H7 (cell line): ENCODE measurements at regions not wholly inside any gene's neighbourhood (a gene's known extent, or its start where the extent isn't known, plus 50 kb on each side); places are given as distances from the start of the nearest gene placed in this dataset.
A peak's percentile ranks its signal among the peaks of the same experiment; 100 is the strongest.

Experiments used
- DNase-seq: peaks from one replicate; pipeline ENCODE4 v3.0.0; 2012
- H3K27me3 ChIP-seq: 2 replicates; pipeline ENCODE4 v1.6.0; 2011; ENCODE audit warnings: mild to moderate bottlenecking, low read length; ENCODE audit not compliant: control insufficient read depth, insufficient read depth
- H3K36me3 ChIP-seq: replicated peaks from 2 replicates; pipeline ENCODE4 v1.5.1; 2011; ENCODE audit warnings: low read length; ENCODE audit not compliant: control insufficient read depth, insufficient read depth
- H3K4me3 ChIP-seq: 2 replicates; pipeline ENCODE4 v1.5.1; 2011; ENCODE audit warnings: low read depth, mild to moderate bottlenecking, control low read depth, low read length, moderate library complexity; ENCODE audit not compliant: insufficient read depth

DNA sequence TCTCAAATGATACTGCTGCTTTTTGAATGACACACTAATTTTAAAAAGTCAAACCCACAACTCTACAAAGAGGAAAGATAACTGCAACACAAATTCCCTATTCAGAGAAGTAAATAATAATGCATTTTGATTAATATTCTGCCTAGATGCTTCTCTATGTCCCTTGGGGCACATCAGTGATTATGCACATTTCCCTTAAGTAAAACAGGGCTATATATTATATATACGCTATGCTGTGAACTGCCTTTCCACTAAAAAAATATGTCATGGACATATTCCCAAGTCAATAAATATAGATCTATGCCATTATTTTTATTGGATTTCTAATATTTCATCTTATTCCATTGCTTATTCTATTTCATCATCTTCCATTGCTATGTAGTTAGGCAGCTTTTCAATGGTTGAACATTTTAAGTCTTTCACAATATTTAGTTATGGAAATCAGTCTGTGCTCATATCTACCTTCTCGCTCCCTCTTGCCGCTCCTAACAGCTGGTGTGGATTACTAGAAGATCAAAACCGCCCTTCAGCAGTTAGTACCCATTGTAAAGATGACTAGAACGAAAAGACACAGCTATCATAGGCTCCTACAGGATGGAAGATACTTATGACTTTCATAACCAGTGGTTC is 468.2 kb upstream of the GOT2 start:
- no peaks in the 10 kb centered on the region for H3K27me3 ChIP-seq
- DNase-seq, result no peak
- no peak overlapping the region for H3K4me3 ChIP-seq
- H3K36me3 ChIP-seq, result no peaks in the 10 kb centered on the region

- Histone ChIP-seq H3K36me3 (no peaks in the 10 kb centered on the region), H3K4me3 (no peak overlapping the region), H3K27me3 (no peaks in the 10 kb centered on the region)
- no peak for DNase-seq
These were observed 467.7 kb upstream of the GOT2 start for GRCh38 chr16:59201821-59202220.

- no peak for DNase-seq
- H3K27me3 ChIP-seq, result no peaks in the 10 kb centered on the region
- H3K36me3 ChIP-seq, result no peaks in the 10 kb centered on the region
- no peak overlapping the region for H3K4me3 ChIP-seq
These were observed 467.0 kb upstream of the GOT2 start for GRCh38 chr16:59201160-59201559.

- H3K4me3 ChIP-seq, result no peak overlapping the region
- DNase-seq, result no peak
- H3K36me3 ChIP-seq, result no peaks in the 10 kb centered on the region
- H3K27me3 ChIP-seq, result no peaks in the 10 kb centered on the region
These were observed 464.4 kb upstream of the GOT2 start for GRCh38 chr16:59198487-59198886.

GRCh38 chr16:59195242-59195641 is 461.1 kb upstream of the GOT2 start:
- Histone ChIP-seq H3K27me3 (no peaks in the 10 kb centered on the region), H3K36me3 (no peaks in the 10 kb centered on the region), H3K4me3 (no peak overlapping the region)
- DNase-seq, result no peak

DNA sequence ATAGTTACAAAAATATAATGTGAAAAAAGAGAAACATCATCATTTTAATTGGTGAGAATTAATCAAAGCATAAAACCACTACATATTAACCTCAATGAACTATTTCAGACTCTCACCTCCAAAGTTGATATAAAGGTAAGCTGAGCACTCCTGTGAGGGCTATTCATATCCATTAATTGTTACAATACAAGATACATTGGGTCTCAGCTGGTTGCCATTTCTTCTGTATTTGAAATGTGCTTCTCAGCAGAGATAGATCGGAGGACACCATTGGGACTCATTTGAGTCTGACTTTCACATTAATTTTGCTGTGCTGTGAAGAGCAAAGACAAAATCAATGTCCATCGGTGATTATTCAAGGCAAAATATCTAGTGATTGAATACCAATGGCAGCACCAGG is 459.5 kb upstream of the GOT2 start:
- no peak for DNase-seq
- H3K27me3 ChIP-seq, result no peaks in the 10 kb centered on the region
- H3K4me3 ChIP-seq, result no peak overlapping the region
- no peaks in the 10 kb centered on the region for H3K36me3 ChIP-seq

DNA sequence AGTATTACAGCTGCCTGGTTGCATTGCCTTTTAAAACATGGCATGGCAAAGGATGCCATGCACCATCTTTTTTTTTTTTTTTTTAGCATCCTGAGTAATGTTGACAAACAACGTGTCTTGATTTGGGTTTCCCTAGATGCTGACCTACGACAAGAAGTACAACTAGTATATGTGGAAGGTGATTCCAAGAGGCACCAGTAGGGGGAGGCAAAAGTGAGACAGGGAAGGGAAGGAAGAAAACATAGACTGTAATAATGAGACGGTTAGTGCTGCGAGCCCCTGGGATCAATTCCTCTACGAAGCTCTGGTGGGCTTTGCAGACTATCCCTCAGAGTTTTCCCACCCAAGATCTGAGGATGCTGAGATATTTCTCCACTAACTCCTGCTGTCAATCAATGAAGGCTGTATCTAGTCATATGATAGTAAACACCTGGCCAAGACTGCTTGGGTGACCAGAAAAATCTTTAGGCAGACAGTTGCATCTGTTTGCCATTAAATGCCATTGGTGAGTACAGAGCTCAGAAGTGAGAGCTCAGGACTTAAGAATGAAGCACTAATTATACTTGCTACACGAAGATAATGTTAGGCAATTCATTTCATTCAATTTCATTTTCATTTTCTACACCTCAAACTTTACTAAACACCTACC is 458.6 kb upstream of the GOT2 start:
- peak; percentile 54 for DNase-seq
- H3K4me3 ChIP-seq, result no peak overlapping the region
- no peaks in the 10 kb centered on the region for H3K36me3 ChIP-seq
- no peaks in the 10 kb centered on the region for H3K27me3 ChIP-seq

DNA sequence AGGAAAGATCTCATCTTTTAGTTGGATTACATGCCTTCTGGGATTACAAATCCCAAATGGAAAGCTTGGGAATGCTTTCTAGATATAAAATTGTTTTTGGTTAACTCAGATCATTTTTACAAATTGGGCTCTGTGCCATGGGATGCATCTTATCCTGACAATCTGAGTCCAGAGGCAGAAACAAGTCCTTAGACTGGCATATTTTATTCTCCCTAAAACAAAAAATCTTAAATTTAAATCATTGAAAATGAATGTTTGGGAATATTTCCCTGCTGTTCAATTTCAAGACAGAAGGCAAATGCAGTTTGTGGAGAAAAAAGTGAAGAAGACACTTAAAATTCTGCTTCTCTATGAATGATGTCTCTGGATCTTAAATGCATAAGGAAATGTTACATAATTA is 456.6 kb upstream of the GOT2 start:
- no peaks in the 10 kb centered on the region for H3K27me3 ChIP-seq
- no peak for DNase-seq
- no peaks in the 10 kb centered on the region for H3K36me3 ChIP-seq
- no peak overlapping the region for H3K4me3 ChIP-seq

GRCh38 chr16:59188029-59188428 is 453.9 kb upstream of the GOT2 start:
- DNase-seq, result no peak
- H3K4me3 ChIP-seq, result no peak overlapping the region
- no peaks in the 10 kb centered on the region for H3K36me3 ChIP-seq
- H3K27me3 ChIP-seq, result no peaks in the 10 kb centered on the region

GRCh38 chr16:59181821-59182420 is 447.8 kb upstream of the GOT2 start:
- no peak for DNase-seq

GRCh38 chr16:59180083-59180476 is 446.0 kb upstream of the GOT2 start:
- Histone ChIP-seq H3K36me3 (no peaks in the 10 kb centered on the region), H3K27me3 (no peaks in the 10 kb centered on the region), H3K4me3 (no peak overlapping the region)
- no peak for DNase-seq

More at GRCh38 chr16:59181821-59182420, 447.8 kb upstream of the GOT2 start:
- H3K4me3 ChIP-seq, result no peak overlapping the region
- H3K27me3 ChIP-seq, result no peaks in the 10 kb centered on the region
- H3K36me3 ChIP-seq, result no peaks in the 10 kb centered on the region

GRCh38 chr16:59179446-59180082 is 445.4 kb upstream of the GOT2 start:
- Histone ChIP-seq H3K4me3 (no peak overlapping the region), H3K27me3 (no peaks in the 10 kb centered on the region), H3K36me3 (no peaks in the 10 kb centered on the region)
- DNase-seq, result no peak

GRCh38 chr16:59173408-59173831 is 439.3 kb upstream of the GOT2 start:
- Histone ChIP-seq H3K36me3 (no peaks in the 10 kb centered on the region), H3K27me3 (no peaks in the 10 kb centered on the region), H3K4me3 (no peak overlapping the region)
- no peak for DNase-seq

DNA sequence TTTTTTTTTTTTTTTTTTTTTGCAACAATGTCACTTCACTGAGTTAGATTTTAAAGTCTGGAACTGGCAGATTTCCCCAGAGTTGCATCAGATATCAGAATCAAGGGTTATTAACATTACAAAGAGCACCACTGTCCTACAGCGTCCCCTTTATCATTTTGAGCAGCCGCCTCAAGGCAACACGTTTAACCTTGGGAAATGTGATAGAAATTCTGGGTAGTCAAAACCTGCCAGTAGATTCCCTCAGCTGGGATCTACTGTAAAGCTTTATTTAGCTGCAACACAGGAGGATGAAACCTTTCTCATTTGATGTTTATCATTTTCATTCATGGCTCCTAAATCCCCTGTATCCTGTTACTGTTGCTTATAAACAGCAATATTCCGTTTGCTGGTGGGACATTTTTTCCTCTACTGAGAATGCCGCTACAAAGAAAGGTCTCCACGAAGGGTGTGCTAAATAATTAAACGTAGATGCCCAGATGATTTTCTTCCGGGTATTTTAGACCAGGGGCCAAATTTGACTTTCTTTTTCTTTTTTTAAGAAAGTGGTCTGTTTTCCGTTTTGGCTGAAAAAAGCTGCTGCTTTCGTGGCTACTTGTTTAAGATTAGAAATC is 436.1 kb upstream of the GOT2 start:
- peak; percentile 28 for DNase-seq
- Histone ChIP-seq H3K4me3 (no peak overlapping the region), H3K27me3 (no peaks in the 10 kb centered on the region), H3K36me3 (no peaks in the 10 kb centered on the region)

- no peak for DNase-seq
- Histone ChIP-seq H3K27me3 (no peaks in the 10 kb centered on the region), H3K4me3 (no peak overlapping the region), H3K36me3 (no peaks in the 10 kb centered on the region)
These were observed 435.1 kb upstream of the GOT2 start for GRCh38 chr16:59169168-59169567.
